ENCODE measurements at regions not wholly inside any gene's neighbourhood (a gene's known extent, or its start where the extent isn't known, plus 50 kb on each side); places are given as distances from the start of the nearest gene placed in this dataset.
A peak's percentile ranks its signal among the peaks of the same experiment; 100 is the strongest.

GRCh38 chr6:14880677-14881076 is 365.2 kb upstream of the JARID2 start:
- Histone ChIP-seq H3K27ac (ENCODE audit: low read depth) (peak overlapping the region; percentile 76), H3K79me2 (replicated peaks; ENCODE audit: insufficient read depth) (peaks cover 12% of the 10 kb centered on the region; the same call in 1 of the 2 replicates), H3K4me3 (no peak overlapping the region), H3K4me1 (ENCODE audit: insufficient read depth) (peaks cover 47% of the 10 kb centered on the region), H3K9me2 (ENCODE audit: insufficient read depth) (no peaks in the 10 kb centered on the region), H3K36me3 (ENCODE audit: insufficient read depth) (no peaks in the 10 kb centered on the region), H3K4me2 (no peak overlapping the region; the same call in 1 of the 2 replicates), H4K20me1 (replicated peaks; ENCODE audit: insufficient read depth) (no peaks in the 10 kb centered on the region), H3F3A (replicated peaks; ENCODE audit: low read depth) (peaks cover 4% of the 10 kb centered on the region), H2AFZ (no peak overlapping the region), H3K27me3 (ENCODE audit: insufficient read depth) (no peaks in the 10 kb centered on the region)
- Mint-ChIP-seq H3K4me3 (no peak overlapping the region), H3K36me3 (ENCODE audit: low read depth) (no peaks in the 10 kb centered on the region; the same call in 2 of the 3 replicates), H3K27ac (peak overlapping the region; percentile 36; the same call in 1 of the 2 replicates), H3K27me3 (ENCODE audit: insufficient read depth, low read depth, poor library complexity) (no peaks in the 10 kb centered on the region), H3K9me3 (no peaks in the 10 kb centered on the region), H3K4me1 (peaks cover 54% of the 10 kb centered on the region)
- ATAC-seq (no peak), DNase-seq (ENCODE audit: low spot score) (no peak)
- TF ChIP-seq ZNF462 (CRISPR knock-in tag; IDR thresholded peaks at IDR 0.05) (no peak), JUNB (IDR thresholded peaks at IDR 0.05; ENCODE audit: unreplicated experiment) (no peak)

- H4K20me1 ChIP-seq (replicated peaks; ENCODE audit: insufficient read depth) = no peaks in the 10 kb centered on the region
- Mint-ChIP-seq H3K36me3 (ENCODE audit: low read depth) (no peaks in the 10 kb centered on the region; the same call in 2 of the 3 replicates), H3K9me3 (no peaks in the 10 kb centered on the region), H3K27ac (no peak overlapping the region), H3K4me3 (no peak overlapping the region), H3K27me3 (ENCODE audit: insufficient read depth, low read depth, poor library complexity) (no peaks in the 10 kb centered on the region), H3K4me1 (peaks cover 52% of the 10 kb centered on the region)
- no peak overlapping the region for H3K4me2 ChIP-seq
- ATAC-seq (no peak), DNase-seq (ENCODE audit: low spot score) (no peak)
- H3K4me3 ChIP-seq = no peak overlapping the region
- no peaks in the 10 kb centered on the region for H3K27me3 ChIP-seq (ENCODE audit: insufficient read depth)
- H2AFZ ChIP-seq = no peak overlapping the region
- H3K36me3 ChIP-seq (ENCODE audit: insufficient read depth) = no peaks in the 10 kb centered on the region
- H3K9me2 ChIP-seq (ENCODE audit: insufficient read depth) = no peaks in the 10 kb centered on the region
- no peak overlapping the region for H3K27ac ChIP-seq (ENCODE audit: low read depth)
- peaks cover 4% of the 10 kb centered on the region for H3F3A ChIP-seq (replicated peaks; ENCODE audit: low read depth)
- peaks cover 47% of the 10 kb centered on the region for H3K4me1 ChIP-seq (ENCODE audit: insufficient read depth)
- peaks cover 12% of the 10 kb centered on the region; the same call in 1 of the 2 replicates for H3K79me2 ChIP-seq (replicated peaks; ENCODE audit: insufficient read depth)
- TF ChIP-seq EZH2phosphoT487 (IDR thresholded peaks at IDR 0.05; ENCODE audit: unreplicated experiment) (no peak), ZNF462 (CRISPR knock-in tag; IDR thresholded peaks at IDR 0.05) (no peak), STAT1 (IDR thresholded peaks at IDR 0.05; ENCODE audit: unreplicated experiment) (no peak), ETS1 (IDR thresholded peaks at IDR 0.05) (no peak)
Measured at GRCh38 chr6:14881398-14881797, 364.5 kb upstream of the JARID2 start.
